IPS-11a (cell line): ENCODE measurements at regions not wholly inside any gene's neighbourhood (a gene's known extent, or its start where the extent isn't known, plus 50 kb on each side); places are given as distances from the start of the nearest gene placed in this dataset.

Experiments used
- H3K4me3 ChIP-seq: one replicate; pipeline ENCODE4 v1.5.1; 2013; ENCODE audit warnings: low read depth, low read length, control low read depth

GRCh38 chr2:122150524-122151280 is 395.3 kb downstream of the TSN start:
- H3K4me3 ChIP-seq, result no peak overlapping the region

GRCh38 chr2:122152571-122152970 is 397.1 kb downstream of the TSN start:
- no peak overlapping the region for H3K4me3 ChIP-seq

- no peak overlapping the region for H3K4me3 ChIP-seq
These were observed 400.9 kb downstream of the TSN start for GRCh38 chr2:122156176-122156890.

GRCh38 chr2:122157158-122157557 is 401.7 kb downstream of the TSN start:
- H3K4me3 ChIP-seq, result no peak overlapping the region

GRCh38 chr2:122163617-122164016 is 408.2 kb downstream of the TSN start:
- H3K4me3 ChIP-seq, result no peak overlapping the region

GRCh38 chr2:122164964-122165363 is 409.5 kb downstream of the TSN start:
- H3K4me3 ChIP-seq, result no peak overlapping the region

- no peak overlapping the region for H3K4me3 ChIP-seq
These were observed 411.4 kb downstream of the TSN start for GRCh38 chr2:122166820-122167219.

GRCh38 chr2:122167515-122167914 is 412.1 kb downstream of the TSN start:
- H3K4me3 ChIP-seq, result no peak overlapping the region

- no peak overlapping the region for H3K4me3 ChIP-seq
These were observed 413.3 kb downstream of the TSN start for GRCh38 chr2:122168799-122169198.

GRCh38 chr2:122172812-122173211 is 417.4 kb downstream of the TSN start:
- no peak overlapping the region for H3K4me3 ChIP-seq

GRCh38 chr2:122174061-122174460 is 418.6 kb downstream of the TSN start:
- H3K4me3 ChIP-seq, result no peak overlapping the region

- H3K4me3 ChIP-seq, result no peak overlapping the region
These were observed 424.2 kb downstream of the TSN start for GRCh38 chr2:122179492-122180165.

GRCh38 chr2:122180972-122181371 is 425.5 kb downstream of the TSN start:
- no peak overlapping the region for H3K4me3 ChIP-seq

GRCh38 chr2:122182616-122183355 is 427.3 kb downstream of the TSN start:
- H3K4me3 ChIP-seq, result no peak overlapping the region

GRCh38 chr2:122183890-122184289 is 428.4 kb downstream of the TSN start:
- H3K4me3 ChIP-seq, result no peak overlapping the region

- no peak overlapping the region for H3K4me3 ChIP-seq
These were observed 431.3 kb downstream of the TSN start for GRCh38 chr2:122186761-122187222.

- H3K4me3 ChIP-seq, result no peak overlapping the region
These were observed 435.9 kb downstream of the TSN start for GRCh38 chr2:122191331-122191730.

- no peak overlapping the region for H3K4me3 ChIP-seq
These were observed 438.2 kb downstream of the TSN start for GRCh38 chr2:122193622-122194021.

- H3K4me3 ChIP-seq, result no peak overlapping the region
These were observed 439.1 kb downstream of the TSN start for GRCh38 chr2:122194546-122194945.

GRCh38 chr2:122203523-122203922 is 448.1 kb downstream of the TSN start:
- no peak overlapping the region for H3K4me3 ChIP-seq

GRCh38 chr2:122205641-122206040 is 450.2 kb downstream of the TSN start:
- H3K4me3 ChIP-seq, result no peak overlapping the region
